Stimulated activated CD4-positive, alpha-beta T cell treated with anti-CD3 and anti-CD28 coated beads, Interleukin-2, amount 100 ng/mL, for 24 hours (primary cell): ENCODE measurements at regions not wholly inside any gene's neighbourhood (a gene's known extent, or its start where the extent isn't known, plus 50 kb on each side); places are given as distances from the start of the nearest gene placed in this dataset.
"Not testable (repeated sequence)": the region's sequence is repeated elsewhere in the genome, so short reads cannot be mapped to it uniquely, and the experiment has no call there.

Experiments used
- DNase-seq, 2 donors: peaks; one replicate each; pipeline ENCODE4 v3.0.0-alpha.2; 2020

GRCh38 chr1:14366091-14367018 is 232.1 kb upstream of the KAZN start:
- no peak for DNase-seq

- no peak for DNase-seq
Observed at GRCh38 chr1:14367451-14367850, 231.0 kb upstream of the KAZN start.

- no peak for DNase-seq
Observed at GRCh38 chr1:14369526-14370213, 228.8 kb upstream of the KAZN start.

GRCh38 chr1:14371771-14372497 is 226.6 kb upstream of the KAZN start:
- DNase-seq: no peak

- DNase-seq: no peak
Observed at GRCh38 chr1:14372526-14372925, 226.0 kb upstream of the KAZN start.

- DNase-seq: no peak
Observed at GRCh38 chr1:14373081-14373758, 225.3 kb upstream of the KAZN start.

GRCh38 chr1:14375226-14375625 is 223.3 kb upstream of the KAZN start:
- DNase-seq: no peak

- DNase-seq: no peak
Observed at GRCh38 chr1:14377386-14377785, 221.1 kb upstream of the KAZN start.

- no peak for DNase-seq
Observed at GRCh38 chr1:14380408-14380807, 218.1 kb upstream of the KAZN start.

- no peak for DNase-seq
Observed at GRCh38 chr1:14390816-14391215, 207.7 kb upstream of the KAZN start.

GRCh38 chr1:14392161-14392858 is 206.2 kb upstream of the KAZN start:
- no peak for DNase-seq

- no peak for DNase-seq
Observed at GRCh38 chr1:14392859-14393365, 205.6 kb upstream of the KAZN start.

GRCh38 chr1:14396100-14396499 is 202.4 kb upstream of the KAZN start:
- no peak for DNase-seq

- DNase-seq: no peak
Observed at GRCh38 chr1:14403961-14404645, 194.4 kb upstream of the KAZN start.

- DNase-seq: no peak
Observed at GRCh38 chr1:14404862-14405301, 193.6 kb upstream of the KAZN start.

- no peak for DNase-seq
Observed at GRCh38 chr1:14412235-14412634, 186.2 kb upstream of the KAZN start.

- DNase-seq: no peak
Observed at GRCh38 chr1:14413819-14414490, 184.5 kb upstream of the KAZN start.

- DNase-seq: peak in 1 of 2 donors; percentile 9
Observed at GRCh38 chr1:14415396-14415795, 183.1 kb upstream of the KAZN start.

- DNase-seq: not testable (repeated sequence)
Observed at GRCh38 chr1:14419778-14420218, 178.7 kb upstream of the KAZN start.

GRCh38 chr1:14420686-14421085 is 177.8 kb upstream of the KAZN start:
- no peak for DNase-seq
